Mammary epithelial cell (primary cell): ENCODE measurements at regions not wholly inside any gene's neighbourhood (a gene's known extent, or its start where the extent isn't known, plus 50 kb on each side); places are given as distances from the start of the nearest gene placed in this dataset.

Source experiments
- EZH2 ChIP-seq: IDR thresholded peaks from 2 replicates; pipeline ENCODE4 v1.6.1; 2012; ENCODE audit warnings: low read length, inconsistent platforms, borderline replicate concordance
- TF ChIP-seq, protein P1 (sequence below), 2 donors: IDR thresholded peaks in 1 of 2; conservative IDR thresholded peaks in 1 of 2; 2 replicates each; pipeline ENCODE4 v1.5.1; 2011 to 2012; ENCODE audit warnings: inconsistent platforms in 2 of 2, low read length in 2 of 2, mild to moderate bottlenecking in 2 of 2, control low read depth in 1 of 2, low read depth in 1 of 2; ENCODE audit not compliant: insufficient read depth in 1 of 2; ENCODE audit errors: extremely low read depth in 1 of 2

DNA sequence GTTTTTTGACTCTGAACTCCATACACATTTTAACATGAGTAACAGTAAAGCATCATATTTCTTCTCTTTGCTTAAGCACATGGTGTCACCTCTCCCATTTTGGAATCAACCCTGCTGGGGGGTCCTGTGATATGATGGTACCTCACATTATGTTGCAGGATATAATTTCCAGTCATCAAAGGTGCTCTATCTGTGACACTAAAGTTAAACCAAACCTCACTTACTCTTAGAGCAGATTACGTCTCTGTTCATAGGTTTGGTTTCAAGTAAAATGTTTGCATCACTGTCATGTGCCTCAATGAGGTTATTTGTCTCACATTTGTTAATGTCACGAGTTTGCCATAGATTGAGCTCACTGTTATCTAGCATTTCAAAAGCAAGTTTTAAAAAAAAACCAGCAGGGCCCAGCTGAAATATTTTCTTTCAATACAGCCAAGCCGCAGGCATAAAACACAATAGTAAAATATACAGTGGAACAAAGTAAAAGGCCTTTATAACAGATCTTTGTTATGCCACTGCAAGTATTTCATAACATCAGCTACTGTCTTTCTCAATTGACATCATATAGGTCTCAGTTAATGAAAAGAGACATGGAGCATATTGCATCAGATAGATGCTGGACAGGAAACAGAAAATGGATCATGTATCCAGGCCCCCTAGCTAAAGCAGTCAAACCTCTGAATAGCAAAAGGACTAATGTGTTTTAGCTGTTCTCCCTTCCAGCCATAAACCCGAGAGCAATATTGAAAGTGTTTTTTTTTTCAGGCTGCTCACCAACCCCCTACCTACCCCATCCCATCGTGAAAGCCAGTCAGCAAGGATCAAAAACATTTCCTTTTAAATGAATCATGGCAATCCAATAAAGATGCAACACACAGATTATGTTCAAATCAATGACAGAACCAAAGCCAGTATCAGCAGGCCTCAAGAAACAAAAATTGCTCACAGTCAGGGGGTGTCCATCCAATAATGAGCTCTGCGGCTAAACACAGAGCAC is 182.1 kb upstream of the ITGA1 start:
- TF ChIP-seq, protein P1, sequence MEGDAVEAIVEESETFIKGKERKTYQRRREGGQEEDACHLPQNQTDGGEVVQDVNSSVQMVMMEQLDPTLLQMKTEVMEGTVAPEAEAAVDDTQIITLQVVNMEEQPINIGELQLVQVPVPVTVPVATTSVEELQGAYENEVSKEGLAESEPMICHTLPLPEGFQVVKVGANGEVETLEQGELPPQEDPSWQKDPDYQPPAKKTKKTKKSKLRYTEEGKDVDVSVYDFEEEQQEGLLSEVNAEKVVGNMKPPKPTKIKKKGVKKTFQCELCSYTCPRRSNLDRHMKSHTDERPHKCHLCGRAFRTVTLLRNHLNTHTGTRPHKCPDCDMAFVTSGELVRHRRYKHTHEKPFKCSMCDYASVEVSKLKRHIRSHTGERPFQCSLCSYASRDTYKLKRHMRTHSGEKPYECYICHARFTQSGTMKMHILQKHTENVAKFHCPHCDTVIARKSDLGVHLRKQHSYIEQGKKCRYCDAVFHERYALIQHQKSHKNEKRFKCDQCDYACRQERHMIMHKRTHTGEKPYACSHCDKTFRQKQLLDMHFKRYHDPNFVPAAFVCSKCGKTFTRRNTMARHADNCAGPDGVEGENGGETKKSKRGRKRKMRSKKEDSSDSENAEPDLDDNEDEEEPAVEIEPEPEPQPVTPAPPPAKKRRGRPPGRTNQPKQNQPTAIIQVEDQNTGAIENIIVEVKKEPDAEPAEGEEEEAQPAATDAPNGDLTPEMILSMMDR (conservative IDR thresholded peaks at IDR 0.05 in 1 of 2, IDR thresholded peaks at IDR 0.05 in 1 of 2; ENCODE audit: extremely low read depth in 1 of 2, insufficient read depth in 1 of 2, low read depth in 1 of 2, low read length in 2 of 2): no peak
- TF ChIP-seq EZH2: no peak
